HCT116 (cell line): ENCODE measurements at regions not wholly inside any gene's neighbourhood (a gene's known extent, or its start where the extent isn't known, plus 50 kb on each side); places are given as distances from the start of the nearest gene placed in this dataset.

Source experiments
- ATAC-seq: fragments of 200-7000 bp; cut with Tn5 transposase; 2 replicates; pipeline ENCODE4 v1.9.1; 2020; ENCODE audit warnings: mild to moderate bottlenecking, moderate library complexity
- BruUV-seq: library from RNA; stranded (reverse); fragments of 400-500 nt; replicated peaks from 2 replicates; lab custom pipeline; 2021; lab: Mats Ljungman, UMichigan
- CTCF ChIA-PET: fragments of 300-600 bp; sonication (Branson Sonifier 250); formaldehyde crosslinking; loops from one replicate; lab custom pipeline; 2021; ENCODE audit warnings: antibody characterized with exemption; lab: Charles Lee
- POLR2A ChIA-PET: fragments of 300-600, 350-600 bp; sonication (Branson Sonifier 250); formaldehyde crosslinking; loops from one replicate; lab custom pipeline; 2021; ENCODE audit warnings: antibody characterized with exemption; lab: Charles Lee
- RAD21 ChIA-PET, 2 experiments: fragments of 300-600 bp; sonication (Branson Sonifier 250); formaldehyde crosslinking; loops; one replicate each; lab custom pipeline; 2023; ENCODE audit warnings: low total read pairs in 2 of 2; ENCODE audit not compliant: uncharacterized antibody in 2 of 2, unreplicated experiment in 2 of 2, low non-redundant PET in 1 of 2; lab: Charles Lee
- DNase-seq: peaks from one replicate; pipeline ENCODE4 v3.0.0-alpha.2; 2010; ENCODE audit warnings: low read depth, low spot score
- H2AFZ ChIP-seq: fragments of 200-600 bp; shearing (Covaris generic), sonication (generic); 2 replicates; pipeline ENCODE4 v1.6.1; 2017; ENCODE audit warnings: low read depth, mixed run types, mixed read lengths, antibody characterized with exemption, low read length; ENCODE audit not compliant: poor library complexity, severe bottlenecking
- H3K27ac ChIP-seq: 2 replicates; pipeline ENCODE4 v1.5.1; 2012; ENCODE audit warnings: low read depth, low read length
- H3K27me3 ChIP-seq: fragments of 200-600 bp; sonication (generic); 2 replicates; pipeline ENCODE4 v1.6.1; 2016; ENCODE audit warnings: mixed run types, low read length, mixed read lengths; ENCODE audit not compliant: insufficient read depth
- H3K36me3 ChIP-seq, 2 experiments: fragments of 200-500 bp in 1 of 2; fragments of 200-600 bp in 1 of 2; sonication (Bioruptor generic) in 1 of 2; sonication (generic) in 1 of 2; 2 replicates each; pipeline versions ENCODE4 v1.5.1 to v1.6.1; 2014 to 2016; ENCODE audit warnings: low read length in 2 of 2, inconsistent platforms in 1 of 2, mixed read lengths in 1 of 2, mixed run types in 1 of 2; ENCODE audit not compliant: insufficient read depth in 2 of 2, control insufficient read depth in 1 of 2
- H3K4me1 ChIP-seq, 2 experiments: fragments of 200-600 bp in 1 of 2; sonication (generic) in 1 of 2; 2 replicates each; pipeline versions ENCODE4 v1.5.1 to v1.6.1; 2012 to 2017; ENCODE audit warnings: low read length in 2 of 2, inconsistent platforms in 1 of 2, mild to moderate bottlenecking in 1 of 2, mixed read lengths in 1 of 2, mixed run types in 1 of 2, moderate library complexity in 1 of 2; ENCODE audit not compliant: insufficient read depth in 2 of 2, control insufficient read depth in 1 of 2
- H3K4me2 ChIP-seq: fragments of 200-600 bp; sonication (generic); 2 replicates; pipeline ENCODE4 v1.6.1; 2017; ENCODE audit warnings: mixed run types, low read length, mixed read lengths
- H3K4me3 ChIP-seq, 2 experiments: fragments of 200-600 bp in 1 of 2; sonication (generic) in 1 of 2; replicated peaks in 1 of 2; 2 replicates each; pipeline ENCODE4 v1.5.1; 2011 to 2016; ENCODE audit warnings: low read length in 2 of 2, control low read depth in 1 of 2, low read depth in 1 of 2, mild to moderate bottlenecking in 1 of 2, mixed read lengths in 1 of 2, mixed run types in 1 of 2
- H3K79me2 ChIP-seq: fragments of 200-600 bp; sonication (generic); 2 replicates; pipeline ENCODE4 v1.6.1; 2017; ENCODE audit warnings: mild to moderate bottlenecking, mixed run types, low read length, moderate library complexity, mixed read lengths; ENCODE audit not compliant: insufficient read depth
- H3K9ac ChIP-seq: fragments of 200-600 bp; sonication (generic); 2 replicates; pipeline ENCODE4 v1.6.1; 2016; ENCODE audit warnings: low read length, mixed read lengths
- H3K9me2 ChIP-seq: fragments of 200-600 bp; sonication (generic), shearing (Covaris generic); 2 replicates; pipeline ENCODE4 v1.6.1; 2017; ENCODE audit warnings: mixed run types, mild to moderate bottlenecking, moderate library complexity; ENCODE audit not compliant: insufficient read depth
- H3K9me3 ChIP-seq, 2 experiments: fragments of 200-500 bp in 1 of 2; fragments of 200-600 bp in 1 of 2; sonication (Bioruptor generic) in 1 of 2; sonication (generic) in 1 of 2; 2 replicates each; pipeline ENCODE4 v1.6.1; 2014 to 2017; ENCODE audit warnings: low read length in 2 of 2, mixed read lengths in 2 of 2, inconsistent platforms in 1 of 2, low read depth in 1 of 2, mild to moderate bottlenecking in 1 of 2, mixed run types in 1 of 2, moderate library complexity in 1 of 2; ENCODE audit not compliant: control insufficient read depth in 1 of 2, insufficient read depth in 1 of 2
- H4K20me1 ChIP-seq: fragments of 200-600 bp; sonication (generic), shearing (Covaris generic); 2 replicates; pipeline ENCODE4 v1.6.1; 2017; ENCODE audit warnings: mixed run types, mild to moderate bottlenecking, moderate library complexity; ENCODE audit not compliant: insufficient read depth
- CEBPB ChIP-seq: IDR thresholded peaks from 2 replicates; pipeline ENCODE4 v1.6.1; 2012; ENCODE audit warnings: low read depth
- EGR1 ChIP-seq: IDR thresholded peaks from 2 replicates; pipeline ENCODE4 v1.6.1; 2012; ENCODE audit warnings: low read depth
- EZH2 ChIP-seq: fragments of 200-600 bp; sonication (generic); IDR thresholded peaks from 2 replicates; pipeline ENCODE4 v1.6.1; 2017; ENCODE audit warnings: antibody characterized with exemption, mixed run types
- EZH2phosphoT487 ChIP-seq: fragments of 200-600 bp; IDR thresholded peaks from 2 replicates; pipeline ENCODE4 v1.6.1; 2018; ENCODE audit warnings: antibody characterized with exemption, borderline replicate concordance
- FOSL1 ChIP-seq: IDR thresholded peaks from 2 replicates; pipeline ENCODE4 v1.6.1; 2012; ENCODE audit warnings: low read depth
- JUND ChIP-seq: IDR thresholded peaks from 2 replicates; pipeline ENCODE4 v1.6.1; 2012
- POLR2A ChIP-seq: IDR thresholded peaks from 2 replicates; pipeline ENCODE4 v1.7.0; 2011; ENCODE audit warnings: borderline replicate concordance; ENCODE audit not compliant: insufficient read depth, insufficient read length; ENCODE audit errors: extremely low read depth
- POLR2AphosphoS5 ChIP-seq: IDR thresholded peaks from 2 replicates; pipeline ENCODE4 v1.6.1; 2011; ENCODE audit warnings: mild to moderate bottlenecking, low read depth, low read length, moderate library complexity
- RAD21 ChIP-seq: IDR thresholded peaks from 2 replicates; pipeline ENCODE4 v1.6.1; 2012; ENCODE audit warnings: low read depth, mild to moderate bottlenecking
- SIN3A ChIP-seq: IDR thresholded peaks from 2 replicates; pipeline ENCODE4 v1.6.1; 2012; ENCODE audit warnings: low read depth
- SP1 ChIP-seq: IDR thresholded peaks from 2 replicates; pipeline ENCODE4 v1.6.1; 2012; ENCODE audit warnings: low read depth
- YY1 ChIP-seq: IDR thresholded peaks from 2 replicates; pipeline ENCODE4 v1.6.1; 2011; ENCODE audit warnings: low read length, low read depth, moderate library complexity, mild to moderate bottlenecking; ENCODE audit not compliant: insufficient replicate concordance; ENCODE audit errors: extremely low read depth
- ZNF274 ChIP-seq: fragments of 200-500 bp; sonication (Bioruptor generic); IDR thresholded peaks from 2 replicates; pipeline ENCODE4 v1.6.1; 2014; ENCODE audit warnings: mild to moderate bottlenecking, low read depth, low read length, inconsistent platforms
- intact Hi-C: fragments of 100-400 bp; cut with micrococcal nuclease; formaldehyde crosslinking; loops from 2 replicates; pipeline ENCODE4 v1.10.0; 2022
- TF ChIP-seq, protein P1 (sequence below): IDR thresholded peaks from 2 replicates; pipeline ENCODE4 v1.6.1; 2012
- TF ChIP-seq, protein P2 (sequence below): IDR thresholded peaks from 2 replicates; pipeline ENCODE4 v1.6.1; 2012
- TF ChIP-seq, protein P3 (sequence below): IDR thresholded peaks from 2 replicates; pipeline ENCODE4 v1.6.1; 2012; ENCODE audit warnings: low read depth

DNA sequence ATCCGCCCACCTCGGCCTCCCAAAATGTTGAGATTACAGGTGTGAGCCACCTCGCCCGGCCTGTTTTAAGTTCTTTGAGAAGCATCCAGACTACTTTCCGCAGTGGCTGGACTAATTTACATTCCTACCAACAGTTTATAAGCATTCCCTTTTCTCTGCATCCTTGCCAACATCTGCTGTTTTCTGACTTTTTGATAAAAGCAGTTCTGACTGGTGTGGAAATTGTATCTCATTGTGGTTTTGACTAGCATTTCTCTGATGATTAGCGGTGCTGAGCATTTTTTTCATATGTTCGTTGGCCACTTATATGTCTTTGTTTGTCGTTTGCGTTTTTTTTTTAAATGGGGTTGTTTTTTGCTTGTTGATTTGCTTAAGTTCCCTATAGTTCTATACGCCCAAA is 208.4 kb upstream of the DPPA4 start:
- ChIA-PET RAD21 (no interaction called here), CTCF (no interaction called here), POLR2A (no interaction called here)
- H3K9ac ChIP-seq, result no peak overlapping the region
- H3K4me1 ChIP-seq, result no peaks in the 10 kb centered on the region
- no peaks in the 10 kb centered on the region for H3K27me3 ChIP-seq
- no peaks in the 10 kb centered on the region for H4K20me1 ChIP-seq
- H3K4me2 ChIP-seq, result no peak overlapping the region
- ATAC-seq (no peak), DNase-seq (no peak)
- H3K36me3 ChIP-seq, result no peaks in the 10 kb centered on the region
- no peaks in the 10 kb centered on the region for H3K9me2 ChIP-seq
- intact Hi-C loops, result no loop called here
- no peak overlapping the region for H3K4me3 ChIP-seq
- BruUV-seq, result no TSS peak
- no peaks in the 10 kb centered on the region for H3K9me3 ChIP-seq
- H2AFZ ChIP-seq, result no peak overlapping the region
- TF ChIP-seq YY1 (no peak), JUND (no peak), SP1 (no peak), EGR1 (no peak)
- TF ChIP-seq, protein P1, sequence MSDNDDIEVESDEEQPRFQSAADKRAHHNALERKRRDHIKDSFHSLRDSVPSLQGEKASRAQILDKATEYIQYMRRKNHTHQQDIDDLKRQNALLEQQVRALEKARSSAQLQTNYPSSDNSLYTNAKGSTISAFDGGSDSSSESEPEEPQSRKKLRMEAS, result no peak
- TF ChIP-seq, all 23 proteins: peak for 0
- Histone ChIP-seq H3K79me2 (no peaks in the 10 kb centered on the region), H3K27ac (no peak overlapping the region)

DNA sequence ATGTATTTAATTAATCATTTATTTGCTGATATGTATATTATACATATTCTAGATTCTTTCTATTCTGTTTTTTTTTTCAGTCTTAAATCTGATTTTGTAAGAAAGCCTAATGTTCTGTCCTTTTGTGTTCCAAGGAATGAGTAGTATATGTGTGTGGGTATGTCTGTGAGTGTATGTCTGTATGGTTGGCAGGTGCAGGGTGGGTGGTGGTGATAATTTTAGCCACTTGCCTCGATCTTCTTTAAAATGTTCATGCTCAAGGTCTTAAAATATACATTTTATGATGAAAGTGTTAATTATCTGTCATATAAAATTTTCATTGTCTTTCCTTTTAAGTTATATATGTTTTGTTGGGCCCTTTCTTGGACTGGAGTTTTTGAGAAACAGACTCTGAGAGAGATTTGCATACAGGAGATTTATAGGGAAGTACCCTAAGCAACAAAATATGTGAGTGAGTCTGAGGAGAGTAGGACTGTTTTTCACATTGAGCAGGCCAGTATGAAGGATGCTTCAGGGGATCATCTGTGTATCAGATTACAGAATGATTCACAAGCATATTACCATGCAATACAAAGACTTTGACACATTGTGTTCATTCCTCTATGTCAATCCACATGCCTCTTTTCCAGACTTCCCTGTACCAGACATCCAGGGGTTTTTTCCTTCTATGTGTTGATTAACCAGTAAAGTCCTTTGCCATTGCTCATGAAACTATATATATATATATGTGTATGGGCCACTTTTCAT is 211.0 kb upstream of the DPPA4 start:
- Histone ChIP-seq H3K4me1 (peaks cover 0 to 4% of the 10 kb centered on the region in 2 experiments; a peak in 1 of 4 replicates), H3K9me3 (no peaks in the 10 kb centered on the region), H4K20me1 (no peaks in the 10 kb centered on the region), H3K27ac (no peak overlapping the region), H3K9me2 (no peaks in the 10 kb centered on the region), H3K79me2 (no peaks in the 10 kb centered on the region), H3K4me2 (no peak overlapping the region), H3K9ac (no peak overlapping the region), H3K36me3 (no peaks in the 10 kb centered on the region), H2AFZ (no peak overlapping the region), H3K27me3 (no peaks in the 10 kb centered on the region), H3K4me3 (no peak overlapping the region)
- BruUV-seq, result no TSS peak
- intact Hi-C loops, result no loop called here
- ChIA-PET POLR2A (no interaction called here), CTCF (no interaction called here), RAD21 (no interaction called here)
- ATAC-seq (no peak), DNase-seq (no peak)
- TF ChIP-seq EZH2phosphoT487 (no peak), YY1 (no peak), RAD21 (no peak), SIN3A (no peak), POLR2AphosphoS5 (no peak), CEBPB (no peak), POLR2A (no peak), ZNF274 (no peak), FOSL1 (no peak), JUND (no peak), SP1 (no peak), EZH2 (no peak)
- TF ChIP-seq, protein P1, result no peak
- TF ChIP-seq, protein P2, sequence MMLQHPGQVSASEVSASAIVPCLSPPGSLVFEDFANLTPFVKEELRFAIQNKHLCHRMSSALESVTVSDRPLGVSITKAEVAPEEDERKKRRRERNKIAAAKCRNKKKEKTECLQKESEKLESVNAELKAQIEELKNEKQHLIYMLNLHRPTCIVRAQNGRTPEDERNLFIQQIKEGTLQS, result no peak
- TF ChIP-seq, protein P3, sequence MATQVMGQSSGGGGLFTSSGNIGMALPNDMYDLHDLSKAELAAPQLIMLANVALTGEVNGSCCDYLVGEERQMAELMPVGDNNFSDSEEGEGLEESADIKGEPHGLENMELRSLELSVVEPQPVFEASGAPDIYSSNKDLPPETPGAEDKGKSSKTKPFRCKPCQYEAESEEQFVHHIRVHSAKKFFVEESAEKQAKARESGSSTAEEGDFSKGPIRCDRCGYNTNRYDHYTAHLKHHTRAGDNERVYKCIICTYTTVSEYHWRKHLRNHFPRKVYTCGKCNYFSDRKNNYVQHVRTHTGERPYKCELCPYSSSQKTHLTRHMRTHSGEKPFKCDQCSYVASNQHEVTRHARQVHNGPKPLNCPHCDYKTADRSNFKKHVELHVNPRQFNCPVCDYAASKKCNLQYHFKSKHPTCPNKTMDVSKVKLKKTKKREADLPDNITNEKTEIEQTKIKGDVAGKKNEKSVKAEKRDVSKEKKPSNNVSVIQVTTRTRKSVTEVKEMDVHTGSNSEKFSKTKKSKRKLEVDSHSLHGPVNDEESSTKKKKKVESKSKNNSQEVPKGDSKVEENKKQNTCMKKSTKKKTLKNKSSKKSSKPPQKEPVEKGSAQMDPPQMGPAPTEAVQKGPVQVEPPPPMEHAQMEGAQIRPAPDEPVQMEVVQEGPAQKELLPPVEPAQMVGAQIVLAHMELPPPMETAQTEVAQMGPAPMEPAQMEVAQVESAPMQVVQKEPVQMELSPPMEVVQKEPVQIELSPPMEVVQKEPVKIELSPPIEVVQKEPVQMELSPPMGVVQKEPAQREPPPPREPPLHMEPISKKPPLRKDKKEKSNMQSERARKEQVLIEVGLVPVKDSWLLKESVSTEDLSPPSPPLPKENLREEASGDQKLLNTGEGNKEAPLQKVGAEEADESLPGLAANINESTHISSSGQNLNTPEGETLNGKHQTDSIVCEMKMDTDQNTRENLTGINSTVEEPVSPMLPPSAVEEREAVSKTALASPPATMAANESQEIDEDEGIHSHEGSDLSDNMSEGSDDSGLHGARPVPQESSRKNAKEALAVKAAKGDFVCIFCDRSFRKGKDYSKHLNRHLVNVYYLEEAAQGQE, result no peak
